ENCODE measurements at regions not wholly inside any gene's neighbourhood (a gene's known extent, or its start where the extent isn't known, plus 50 kb on each side); places are given as distances from the start of the nearest gene placed in this dataset.
"Not testable (repeated sequence)": the region's sequence is repeated elsewhere in the genome, so short reads cannot be mapped to it uniquely, and the experiment has no call there.

DNA sequence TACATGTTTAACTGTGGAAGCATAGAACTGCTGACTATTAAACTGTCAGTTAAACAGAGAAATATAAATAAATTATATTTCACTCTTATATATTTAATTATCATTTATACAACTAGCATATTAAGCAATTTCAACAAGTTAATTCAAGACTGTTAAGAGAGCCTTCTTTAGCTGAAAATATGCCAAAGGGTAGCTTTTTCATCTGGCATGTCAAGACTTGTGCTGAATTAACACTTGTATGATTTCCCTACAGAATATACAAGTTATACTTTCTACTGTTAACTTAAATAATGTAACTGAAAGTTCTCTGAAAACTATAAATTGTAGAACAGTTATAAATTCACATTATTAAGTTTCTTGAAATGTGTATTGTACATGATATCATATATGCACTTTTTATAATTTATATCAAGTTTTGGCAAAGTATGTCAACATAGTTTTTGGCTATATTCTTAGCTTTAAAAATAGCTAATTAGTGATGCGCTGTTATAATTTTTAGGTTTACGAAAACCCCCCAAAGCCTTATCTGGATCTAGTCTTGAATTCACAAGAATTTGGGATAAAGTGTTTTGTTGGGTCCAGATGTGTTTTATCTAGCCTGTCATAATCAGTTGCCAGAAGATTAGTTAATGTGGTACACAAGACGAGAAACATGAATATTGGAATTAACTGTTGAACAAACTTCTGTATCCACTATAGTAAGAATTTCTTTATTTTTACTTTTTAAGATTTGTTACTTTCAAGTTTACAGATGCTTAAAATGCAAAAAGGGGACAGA, 231.1 kb upstream of the FOXP2 start:
- DNase-seq (ENCODE audit: low spot score in 2 of 2) (no peak), FAIRE-seq (peak; percentile 44)

DNA sequence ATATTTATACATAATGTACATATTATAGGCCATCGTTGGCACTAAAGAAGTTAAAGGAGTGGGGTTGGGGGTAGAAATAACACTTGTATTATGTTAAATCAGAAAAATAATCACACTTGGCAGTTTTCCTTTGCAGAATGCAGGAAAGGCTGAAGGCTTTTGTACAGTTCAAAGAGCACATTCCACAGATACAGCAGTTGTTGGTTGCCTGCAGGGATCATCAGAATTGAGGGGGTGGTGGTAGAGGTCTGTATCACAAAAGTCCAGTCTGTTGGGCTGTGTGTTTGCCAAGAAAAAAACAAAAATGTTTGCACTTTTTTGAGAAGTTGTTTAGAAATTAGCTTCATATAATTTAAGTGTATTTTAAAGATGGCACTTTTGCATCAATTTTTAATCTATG, 231.8 kb upstream of the FOXP2 start:
- DNase-seq (ENCODE audit: low spot score in 2 of 2) (no peak), FAIRE-seq (no peak)

DNA sequence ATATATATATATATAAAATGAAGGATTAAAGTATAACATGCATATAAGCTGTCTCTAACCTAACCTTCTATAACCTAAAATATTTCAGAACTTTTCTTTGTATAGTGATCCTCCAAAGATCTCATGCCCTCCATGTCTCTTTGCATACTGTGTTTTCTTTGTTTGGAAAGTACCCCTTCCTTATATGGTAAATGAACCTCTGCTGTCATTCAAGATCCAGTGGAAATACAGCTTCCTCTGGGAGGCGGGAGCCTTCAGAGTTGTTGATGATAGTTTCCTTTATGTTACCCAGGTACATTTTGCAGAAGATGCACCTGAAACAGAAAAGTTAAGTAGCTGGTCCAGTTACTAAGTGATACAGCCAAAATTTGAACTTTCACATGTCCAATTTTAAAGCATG, 233.3 kb upstream of the FOXP2 start:
- no peak for DNase-seq (ENCODE audit: low spot score in 2 of 2)
- FAIRE-seq: no peak

DNA sequence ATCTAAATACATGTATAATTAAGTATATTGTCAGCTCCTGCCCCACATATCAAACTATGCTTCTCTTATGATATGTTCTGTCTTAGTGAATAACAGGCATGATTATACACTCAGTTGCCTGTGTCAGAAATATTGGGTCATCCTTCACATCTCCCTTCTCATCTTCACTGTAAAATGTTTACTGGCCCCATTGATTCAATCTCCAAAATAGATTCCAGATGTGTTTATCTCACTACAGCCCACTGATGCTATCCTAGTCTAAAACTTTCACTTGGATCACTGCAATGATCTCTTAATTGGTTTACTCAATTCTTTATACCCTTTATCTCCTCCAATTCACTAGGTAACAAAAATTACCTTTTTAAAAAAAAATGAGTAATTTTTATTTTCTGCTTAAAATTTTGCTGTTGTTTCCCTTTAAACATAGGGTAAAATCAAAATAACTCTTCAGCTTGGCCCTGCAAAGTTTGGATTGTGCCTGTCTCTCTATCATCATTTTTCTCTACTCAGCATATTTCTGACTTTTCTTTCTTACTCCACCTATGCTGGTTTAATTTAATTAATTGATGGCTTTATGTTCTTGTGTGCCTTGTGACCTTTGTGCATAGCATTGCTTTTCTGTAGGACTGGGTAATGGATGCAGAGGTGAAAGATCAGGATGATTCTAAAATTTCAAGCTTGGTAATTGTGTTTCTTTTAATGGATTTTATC, 233.9 kb upstream of the FOXP2 start:
- DNase-seq (ENCODE audit: low spot score in 2 of 2): no peak

DNA sequence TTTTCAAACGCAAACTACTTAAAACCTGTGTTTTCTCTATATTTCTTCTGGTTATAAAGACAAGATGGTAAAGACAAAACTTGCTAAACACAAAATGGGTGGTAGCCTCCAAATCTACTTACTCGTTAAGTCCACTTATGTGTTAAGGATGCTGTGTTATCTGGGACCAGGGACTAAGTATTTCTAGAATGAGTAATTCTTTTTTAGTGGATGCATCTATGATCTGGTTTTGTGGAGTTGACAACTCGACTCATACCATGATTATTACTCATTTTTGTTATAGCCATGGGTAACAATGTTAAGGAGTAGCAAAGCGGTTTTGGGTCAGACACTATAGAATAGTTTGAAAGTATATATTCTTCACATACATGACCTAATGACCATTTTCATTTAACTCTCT, 239.5 kb upstream of the FOXP2 start:
- DNase-seq (ENCODE audit: low spot score in 2 of 2): no peak
- no peak for FAIRE-seq

More for the DNA sequence above, 233.9 kb upstream of the FOXP2 start:
- no peak for FAIRE-seq

DNA sequence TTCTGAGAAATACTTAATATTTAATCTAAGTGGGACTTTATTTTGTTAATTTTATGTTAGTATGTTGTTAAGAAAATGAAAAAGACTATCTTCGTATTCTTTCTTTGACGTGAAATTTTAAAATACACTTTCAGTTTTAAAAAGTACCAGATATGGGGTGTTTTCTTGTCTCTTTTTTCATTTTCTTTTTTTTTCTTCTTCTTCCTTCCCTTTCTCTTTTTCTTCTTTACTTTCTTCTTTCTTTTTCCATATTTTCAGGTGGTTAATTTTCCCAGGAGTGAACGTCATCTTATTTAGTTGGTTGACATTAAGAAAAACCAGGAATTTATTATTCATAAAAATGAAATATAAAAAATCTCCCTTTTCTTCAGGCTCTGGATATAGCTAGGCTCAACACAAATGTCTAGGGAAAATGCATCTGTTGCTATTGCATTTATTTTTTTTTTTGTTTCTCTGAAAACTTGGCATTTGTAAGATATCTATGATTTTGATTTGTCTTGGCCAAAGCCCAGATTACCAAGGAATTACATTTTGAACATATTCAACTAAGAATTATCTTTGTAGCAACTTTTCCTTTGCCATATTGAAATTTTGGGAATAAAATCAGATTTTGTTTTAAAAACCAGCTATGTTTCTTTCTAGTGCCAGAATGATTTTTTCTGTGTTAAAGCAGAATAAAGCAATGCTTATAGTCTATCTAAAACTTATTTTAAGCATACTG, 241.3 kb upstream of the FOXP2 start:
- DNase-seq (ENCODE audit: low spot score in 2 of 2): no peak
- FAIRE-seq: no peak

DNA sequence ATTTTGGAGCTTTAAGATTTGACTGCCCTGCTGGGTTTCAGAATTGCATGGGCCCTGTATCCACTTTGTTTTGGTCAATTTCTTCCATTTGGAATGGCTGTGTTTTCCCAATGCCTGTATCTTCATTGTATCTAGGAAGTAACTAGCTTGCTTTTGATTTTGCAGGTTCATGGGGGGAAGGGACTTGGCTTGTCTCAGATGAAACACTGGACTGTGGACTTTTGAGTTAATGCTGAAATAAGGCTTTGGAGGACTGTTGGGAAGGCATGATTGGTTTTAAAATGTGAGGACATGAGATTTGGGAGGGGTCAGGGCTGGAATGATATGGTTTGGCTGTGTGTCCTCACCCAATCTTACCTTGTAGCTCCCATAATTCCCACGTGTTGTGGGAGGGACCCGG, 245.2 kb upstream of the FOXP2 start:
- not testable (repeated sequence) for FAIRE-seq; DNase-seq (ENCODE audit: low spot score in 2 of 2)

DNA sequence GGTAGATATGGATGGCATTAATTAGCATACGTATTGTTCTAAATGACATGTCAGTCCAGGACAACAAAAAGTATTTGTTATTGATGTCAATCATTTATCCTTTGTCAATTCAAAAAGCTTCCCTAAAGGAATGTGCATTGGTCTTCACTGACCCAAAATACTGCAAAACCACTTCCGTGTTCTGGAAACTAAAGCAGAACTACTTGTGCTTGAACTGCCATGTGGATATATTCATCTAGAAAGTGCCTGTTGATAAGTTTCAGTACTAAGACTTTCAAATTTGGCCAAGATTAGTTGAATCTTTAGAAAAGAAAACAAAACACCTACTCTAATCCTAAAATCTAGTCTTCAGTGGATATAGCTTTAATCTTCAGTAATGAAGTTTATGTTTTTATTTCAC, 242.1 kb upstream of the PPP1R3A start:
- DNase-seq (ENCODE audit: low spot score in 2 of 2) (no peak), FAIRE-seq (no peak)

DNA sequence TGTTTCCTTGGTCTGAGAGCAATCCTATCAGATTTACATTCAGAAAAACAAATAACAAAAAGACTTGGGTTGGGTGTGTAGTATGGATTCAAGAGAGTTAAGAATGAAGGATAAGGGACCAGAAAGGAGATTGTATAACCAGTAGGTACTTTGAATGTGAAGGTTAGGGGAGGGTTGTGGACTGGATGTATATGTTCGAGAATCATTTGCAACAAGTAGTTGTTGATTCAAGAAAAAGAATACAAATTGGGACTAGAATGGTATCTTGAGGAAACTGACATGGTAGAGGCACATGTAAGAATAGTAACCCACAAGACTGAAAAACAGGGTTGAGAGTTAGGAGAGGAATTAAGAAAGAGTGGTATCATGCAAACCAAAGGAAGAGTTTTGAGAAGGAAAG, 240.0 kb upstream of the PPP1R3A start:
- FAIRE-seq (no peak), DNase-seq (ENCODE audit: low spot score in 2 of 2) (no peak)

DNA sequence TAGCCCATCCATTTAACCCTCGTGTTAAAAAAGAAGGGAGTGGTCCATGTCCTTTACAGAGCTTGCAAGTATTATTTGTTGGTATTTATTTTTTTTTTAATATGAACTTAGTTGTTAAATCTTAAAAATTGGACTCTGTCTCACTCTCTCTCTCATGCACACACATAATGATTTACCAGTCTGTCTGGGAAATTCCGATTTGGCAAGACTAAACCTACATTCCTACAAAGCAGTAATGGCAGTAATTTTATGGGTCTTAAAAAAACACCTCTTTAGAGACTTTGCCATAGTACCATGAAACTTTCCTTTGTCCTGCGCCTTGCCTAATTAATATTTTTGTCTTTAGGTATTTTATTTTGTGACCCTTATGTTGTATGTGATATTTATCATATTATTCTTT, 239.5 kb upstream of the PPP1R3A start:
- DNase-seq (ENCODE audit: low spot score in 2 of 2): no peak
- FAIRE-seq: no peak

DNA sequence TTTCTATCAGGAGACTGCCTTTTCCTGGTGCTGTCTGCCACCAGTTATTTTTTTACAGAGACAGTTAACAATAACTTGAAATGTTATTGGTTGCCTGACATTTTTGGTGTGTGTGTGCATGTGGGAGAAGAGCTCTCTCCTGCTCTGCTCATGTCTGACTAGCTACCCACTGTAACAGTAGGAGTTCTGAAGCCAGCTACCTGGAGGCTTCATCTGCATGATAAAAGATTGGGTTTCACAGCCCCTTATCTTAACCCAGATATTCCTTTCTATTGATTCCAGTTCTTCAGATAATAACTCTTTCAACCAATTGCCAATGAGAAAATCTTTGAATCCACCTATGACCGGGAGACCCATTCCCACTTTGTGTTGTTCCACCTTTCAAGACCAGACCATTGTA, 237.4 kb upstream of the PPP1R3A start:
- no peak for DNase-seq (ENCODE audit: low spot score in 2 of 2)
- FAIRE-seq: no peak

DNA sequence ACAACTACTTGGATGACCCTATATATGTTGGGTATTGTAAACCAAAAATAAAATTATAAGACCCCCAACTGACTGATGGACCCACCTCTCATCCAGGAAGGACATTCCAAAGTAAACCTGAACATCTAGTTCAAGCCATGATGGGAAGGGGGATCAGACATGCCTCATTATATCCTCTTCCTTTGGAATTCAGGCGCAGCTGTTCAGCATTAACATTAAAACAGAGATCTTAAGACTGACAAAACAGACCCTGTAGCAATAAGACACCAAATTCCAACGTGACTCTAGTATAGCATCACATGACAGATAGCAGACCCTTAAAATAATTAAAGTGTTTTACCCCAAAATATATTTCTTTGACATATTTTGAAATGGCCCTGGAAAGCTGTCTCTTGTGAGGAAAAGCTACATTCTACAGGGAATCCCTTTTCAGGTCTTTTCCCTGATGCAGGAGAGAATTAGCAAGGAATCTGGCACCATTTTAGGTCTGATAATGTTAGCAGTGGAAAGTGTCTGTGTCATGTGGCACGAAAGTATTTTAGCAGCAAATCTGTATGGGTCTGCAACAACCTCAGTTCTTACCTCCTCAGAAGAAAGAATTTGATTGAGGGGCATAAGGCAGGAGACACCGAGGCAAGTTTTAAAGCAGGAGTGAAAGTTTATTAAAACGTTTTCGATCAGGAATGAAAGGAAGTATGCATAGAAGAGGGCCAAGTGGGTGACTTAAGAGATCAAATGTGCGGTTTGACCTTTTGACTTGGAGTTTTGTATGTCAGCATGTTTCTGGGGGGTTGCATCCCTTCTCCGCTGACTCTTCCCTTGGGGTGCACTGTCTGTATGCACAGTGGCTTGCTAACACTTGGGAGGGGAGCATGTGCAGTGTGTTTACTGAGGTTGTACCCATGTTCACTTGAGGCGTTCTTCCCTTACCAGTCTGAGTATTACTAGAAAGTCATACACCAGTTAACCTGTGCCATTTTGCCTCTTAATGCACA, 236.6 kb upstream of the PPP1R3A start:
- no peak for DNase-seq (ENCODE audit: low spot score in 2 of 2)
- no peak for FAIRE-seq

DNA sequence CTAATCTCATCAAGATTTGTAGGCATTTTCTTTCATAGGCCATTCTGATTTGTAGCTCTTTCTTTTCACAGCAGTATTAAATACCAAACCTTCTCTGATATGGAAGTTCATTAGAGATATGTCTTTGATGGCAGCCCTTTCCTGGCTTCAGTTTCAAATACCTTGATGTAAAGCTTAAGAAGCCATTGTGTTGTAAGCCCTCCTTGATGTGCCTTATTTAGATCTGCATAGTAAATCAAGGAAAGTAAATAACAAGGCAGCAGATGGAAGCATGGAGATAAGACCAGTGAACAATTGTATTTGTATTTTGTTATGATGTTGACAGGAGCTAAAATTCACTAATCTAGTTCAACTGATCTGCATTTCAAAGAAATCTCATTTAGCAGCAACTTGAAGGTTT, 234.9 kb upstream of the PPP1R3A start:
- FAIRE-seq: no peak

DNA sequence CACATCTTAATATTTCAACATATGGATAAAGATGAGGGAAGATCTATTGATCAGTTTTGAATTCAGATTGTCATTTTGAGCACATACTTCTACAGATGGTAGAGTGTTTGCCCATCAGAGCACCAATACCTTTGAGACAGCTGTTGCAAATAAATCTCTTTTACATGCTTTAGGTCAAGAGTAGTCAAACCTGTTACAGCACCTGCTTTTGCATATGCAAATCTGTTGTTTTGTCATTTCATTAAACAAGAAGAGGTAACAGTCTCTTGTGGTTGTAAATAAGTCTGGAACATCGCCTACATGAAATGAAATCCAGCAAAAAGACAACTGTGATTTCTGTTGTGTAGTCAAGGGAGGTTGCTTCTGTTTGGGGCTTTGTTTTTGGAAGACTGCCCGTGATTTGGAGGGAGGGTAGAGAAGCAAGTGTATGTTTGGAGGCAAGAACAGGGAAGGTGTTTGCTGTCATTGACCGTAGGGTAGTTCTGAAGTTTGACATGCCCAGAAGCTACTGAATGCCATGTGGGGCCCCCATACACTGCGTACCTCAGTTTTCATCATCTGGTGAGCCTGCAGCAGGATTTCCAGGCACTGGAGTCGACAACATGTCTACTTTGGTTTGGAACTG, 233.6 kb upstream of the PPP1R3A start:
- DNase-seq (ENCODE audit: low spot score in 2 of 2) (no peak), FAIRE-seq (no peak)

More for the DNA sequence above, 234.9 kb upstream of the PPP1R3A start:
- DNase-seq (ENCODE audit: low spot score in 2 of 2): no peak

DNA sequence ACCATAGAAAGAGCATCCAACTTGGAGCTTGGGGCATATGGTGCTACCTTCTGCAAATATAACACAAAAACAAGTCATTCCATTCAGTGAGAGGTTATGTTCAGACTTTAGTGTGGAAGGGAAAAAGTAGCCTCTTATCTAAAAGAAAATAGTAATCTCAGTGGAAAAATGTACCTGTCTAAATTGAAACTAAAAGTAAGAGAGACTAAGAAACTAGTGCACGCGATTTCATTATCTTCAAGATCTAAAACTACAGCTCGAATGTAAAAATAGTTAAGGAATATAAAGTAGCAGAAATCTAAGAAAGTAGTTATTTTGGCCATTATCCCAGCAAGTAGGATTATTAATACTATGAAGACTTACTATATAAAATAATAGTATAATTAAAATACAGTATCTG, 233.0 kb upstream of the PPP1R3A start:
- DNase-seq (ENCODE audit: low spot score in 2 of 2) (no peak), FAIRE-seq (no peak)

DNA sequence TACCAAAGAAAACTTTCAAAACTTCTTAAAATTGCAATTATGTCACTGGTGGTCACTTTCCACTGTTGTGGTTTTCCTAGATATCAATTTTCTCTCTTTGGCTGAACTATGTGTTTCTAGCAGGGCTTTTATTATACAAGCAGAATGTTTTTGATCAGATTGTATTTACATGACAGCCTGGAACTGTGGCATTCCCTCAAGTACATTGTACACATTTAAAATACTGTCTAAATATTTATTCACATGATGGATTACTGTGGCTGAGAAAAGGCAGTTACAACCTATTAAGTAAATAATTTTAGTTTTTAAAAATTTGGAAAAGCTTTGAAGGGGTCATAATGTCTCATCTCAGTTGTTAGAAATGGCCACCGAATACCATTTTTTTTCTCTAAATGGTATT, 231.9 kb upstream of the PPP1R3A start:
- FAIRE-seq: no peak
- DNase-seq (ENCODE audit: low spot score in 2 of 2): no peak

DNA sequence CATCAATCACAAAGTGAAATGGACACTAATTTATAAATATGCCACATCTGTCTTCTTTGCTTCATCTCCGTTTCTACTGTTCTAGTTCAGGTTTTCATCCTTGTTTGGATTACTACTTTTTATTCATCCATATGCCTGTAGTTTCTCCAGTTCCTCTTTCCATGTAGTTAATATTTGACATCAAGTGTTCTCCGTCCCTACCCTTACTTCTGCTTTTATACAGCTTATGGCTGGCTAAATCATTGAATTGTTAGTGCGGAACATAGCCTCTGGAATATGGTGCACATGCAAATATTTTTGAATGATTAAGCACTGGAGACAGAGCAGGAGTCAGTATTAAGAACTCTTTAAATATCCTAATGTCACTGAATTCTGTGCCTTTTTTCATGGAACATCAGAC, 230.0 kb upstream of the PPP1R3A start:
- FAIRE-seq (no peak), DNase-seq (ENCODE audit: low spot score in 2 of 2) (no peak)

DNA sequence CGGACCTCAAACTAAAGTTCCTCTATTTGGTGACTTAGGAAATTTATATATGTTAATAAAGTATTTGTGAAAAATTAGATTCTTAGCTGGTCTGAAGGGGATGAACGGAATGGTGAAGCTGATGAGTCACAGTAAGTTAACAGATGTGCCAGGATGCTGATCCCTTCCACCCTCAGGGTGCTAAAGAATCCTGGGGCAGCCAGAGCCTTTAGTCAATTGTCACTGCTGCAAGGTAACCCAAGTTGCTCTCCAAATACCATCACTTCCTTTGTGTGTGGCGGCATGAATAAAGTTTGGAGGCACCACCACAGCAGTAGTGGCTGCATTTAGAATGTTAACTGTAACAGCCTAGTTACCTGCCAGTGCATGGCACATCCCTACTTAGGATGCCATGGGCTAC, 222.6 kb upstream of the PPP1R3A start:
- DNase-seq (ENCODE audit: low spot score in 2 of 2) (no peak), FAIRE-seq (no peak)

DNA sequence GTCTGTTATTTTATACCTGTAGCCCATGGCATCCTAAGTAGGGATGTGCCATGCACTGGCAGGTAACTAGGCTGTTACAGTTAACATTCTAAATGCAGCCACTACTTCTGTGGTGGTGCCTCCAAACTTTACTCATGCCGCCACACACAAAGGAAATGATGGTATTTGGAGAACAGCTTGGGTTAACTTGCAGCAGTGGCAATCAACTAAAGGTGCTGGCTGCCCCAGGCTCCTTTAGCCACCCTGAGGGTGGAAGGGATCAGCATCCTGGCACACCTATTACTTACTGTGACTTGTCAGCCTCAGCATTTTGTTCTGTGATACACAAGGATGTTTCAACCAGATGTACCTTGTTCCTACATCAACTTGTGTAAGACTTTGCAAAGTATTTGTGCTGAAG, 221.8 kb upstream of the PPP1R3A start:
- DNase-seq (ENCODE audit: low spot score in 2 of 2): no peak
- FAIRE-seq: no peak

DNA sequence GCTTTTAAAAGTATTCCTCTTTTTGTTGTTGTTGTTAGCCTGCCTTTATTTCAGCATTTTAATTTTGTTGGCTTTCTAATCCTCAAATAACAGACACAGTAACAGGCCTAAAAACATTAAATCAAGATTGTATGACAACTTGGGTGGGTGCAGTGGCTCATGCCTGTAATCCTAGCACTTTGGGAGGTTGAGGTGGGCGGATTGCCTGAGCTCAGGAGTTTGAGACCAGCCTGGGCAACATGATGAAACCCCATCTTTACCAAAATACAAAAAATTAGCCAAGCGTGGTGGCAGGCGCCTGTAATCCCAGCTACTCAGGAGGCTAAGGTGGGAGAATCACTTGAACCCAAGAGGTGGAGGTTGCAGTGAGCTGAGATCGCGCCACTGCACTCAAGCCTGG, 220.9 kb upstream of the PPP1R3A start:
- not testable (repeated sequence) for FAIRE-seq; DNase-seq (ENCODE audit: low spot score in 2 of 2)
